Neural progenitor cell (in vitro differentiated cells): ENCODE measurements at regions not wholly inside any gene's neighbourhood (a gene's known extent, or its start where the extent isn't known, plus 50 kb on each side); places are given as distances from the start of the nearest gene placed in this dataset.

Experiments
- EZH2phosphoT487 ChIP-seq: fragments of 200-600 bp; sonication (generic); IDR thresholded peaks from 2 replicates; pipeline ENCODE4 v1.6.1; 2017; ENCODE audit warnings: antibody characterized with exemption
- TF ChIP-seq, protein P1 (sequence below): fragments of 200-600 bp; sonication (generic); IDR thresholded peaks from 2 replicates; pipeline ENCODE4 v1.5.1; 2017; ENCODE audit warnings: antibody characterized with exemption, mild to moderate bottlenecking

GRCh38 chr2:145360129-145360790 is 840.3 kb upstream of the ZEB2 start:
- TF ChIP-seq, protein P1, sequence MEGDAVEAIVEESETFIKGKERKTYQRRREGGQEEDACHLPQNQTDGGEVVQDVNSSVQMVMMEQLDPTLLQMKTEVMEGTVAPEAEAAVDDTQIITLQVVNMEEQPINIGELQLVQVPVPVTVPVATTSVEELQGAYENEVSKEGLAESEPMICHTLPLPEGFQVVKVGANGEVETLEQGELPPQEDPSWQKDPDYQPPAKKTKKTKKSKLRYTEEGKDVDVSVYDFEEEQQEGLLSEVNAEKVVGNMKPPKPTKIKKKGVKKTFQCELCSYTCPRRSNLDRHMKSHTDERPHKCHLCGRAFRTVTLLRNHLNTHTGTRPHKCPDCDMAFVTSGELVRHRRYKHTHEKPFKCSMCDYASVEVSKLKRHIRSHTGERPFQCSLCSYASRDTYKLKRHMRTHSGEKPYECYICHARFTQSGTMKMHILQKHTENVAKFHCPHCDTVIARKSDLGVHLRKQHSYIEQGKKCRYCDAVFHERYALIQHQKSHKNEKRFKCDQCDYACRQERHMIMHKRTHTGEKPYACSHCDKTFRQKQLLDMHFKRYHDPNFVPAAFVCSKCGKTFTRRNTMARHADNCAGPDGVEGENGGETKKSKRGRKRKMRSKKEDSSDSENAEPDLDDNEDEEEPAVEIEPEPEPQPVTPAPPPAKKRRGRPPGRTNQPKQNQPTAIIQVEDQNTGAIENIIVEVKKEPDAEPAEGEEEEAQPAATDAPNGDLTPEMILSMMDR = no peak
- no peak for TF ChIP-seq EZH2phosphoT487
